Muscle of leg (tissue), 3 donors: ENCODE measurements at regions not wholly inside any gene's neighbourhood (a gene's known extent, or its start where the extent isn't known, plus 50 kb on each side); places are given as distances from the start of the nearest gene placed in this dataset.

ENCODE experiments used
- DNase-seq: peaks from one replicate; pipeline ENCODE4 v3.0.0; 2013
- H3K27ac ChIP-seq: one replicate; pipeline ENCODE4 v1.5.1; 2013; ENCODE audit warnings: mild to moderate bottlenecking, low read length, control low read depth
- H3K27me3 ChIP-seq: one replicate; pipeline ENCODE4 v1.6.1; 2013; ENCODE audit warnings: low read length; ENCODE audit not compliant: control insufficient read depth, insufficient read depth
- H3K36me3 ChIP-seq: one replicate; pipeline ENCODE4 v1.6.1; 2013; ENCODE audit warnings: low read length; ENCODE audit not compliant: control insufficient read depth, insufficient read depth
- H3K4me1 ChIP-seq: one replicate; pipeline ENCODE4 v1.6.1; 2013; ENCODE audit warnings: low read length; ENCODE audit not compliant: control insufficient read depth, insufficient read depth
- H3K4me3 ChIP-seq: one replicate; pipeline ENCODE4 v1.5.1; 2013; ENCODE audit warnings: low read length, control low read depth
- H3K9me3 ChIP-seq: replicated peaks from 2 replicates; pipeline ENCODE4 v1.6.1; 2013; ENCODE audit warnings: low read depth, low read length; ENCODE audit not compliant: control insufficient read depth
- whole genome bisulfite sequencing: methylation state at CpG from one replicate; pipeline ENCODE4 v1.1.5; 2013; ENCODE audit warnings: missing lambda C conversion rate; ENCODE audit not compliant: insufficient coverage; 5-methylcytosine and 5-hydroxymethylcytosine counted together

GRCh38 chr13:72112216-72112615 is 245.2 kb upstream of the DACH1 start:
- no peaks in the 10 kb centered on the region for H3K36me3 ChIP-seq
- H3K9me3 ChIP-seq, result no peaks in the 10 kb centered on the region
- no peak for DNase-seq
- H3K4me3 ChIP-seq, result no peak overlapping the region
- 80% methylated on average over 1 of the region's 2 CpGs for WGBS
- H3K27me3 ChIP-seq, result no peaks in the 10 kb centered on the region
- H3K4me1 ChIP-seq, result no peaks in the 10 kb centered on the region
- no peak overlapping the region for H3K27ac ChIP-seq

- WGBS, result no CpG with 5 or more reads among the region's 4 CpGs
- Histone ChIP-seq H3K27ac (no peak overlapping the region), H3K36me3 (no peaks in the 10 kb centered on the region), H3K4me3 (no peak overlapping the region), H3K9me3 (no peaks in the 10 kb centered on the region), H3K4me1 (no peaks in the 10 kb centered on the region), H3K27me3 (no peaks in the 10 kb centered on the region)
- DNase-seq, result no peak
Measured at GRCh38 chr13:72109863-72110262, 242.9 kb upstream of the DACH1 start.

- no peak for DNase-seq
- Histone ChIP-seq H3K4me1 (no peaks in the 10 kb centered on the region), H3K4me3 (no peak overlapping the region), H3K9me3 (no peaks in the 10 kb centered on the region), H3K36me3 (no peaks in the 10 kb centered on the region), H3K27ac (no peak overlapping the region), H3K27me3 (no peaks in the 10 kb centered on the region)
- WGBS, result 80% methylated on average over 1 of the region's 1 CpG
Measured at GRCh38 chr13:72104656-72105180, 237.7 kb upstream of the DACH1 start.

GRCh38 chr13:72101768-72102400 is 234.9 kb upstream of the DACH1 start:
- 94% methylated on average over 2 of the region's 3 CpGs for WGBS
- H3K9me3 ChIP-seq, result no peaks in the 10 kb centered on the region
- no peaks in the 10 kb centered on the region for H3K4me1 ChIP-seq

GRCh38 chr13:72100339-72100738 is 233.3 kb upstream of the DACH1 start:
- Histone ChIP-seq H3K4me1 (no peaks in the 10 kb centered on the region), H3K27ac (no peak overlapping the region), H3K4me3 (no peak overlapping the region), H3K27me3 (no peaks in the 10 kb centered on the region), H3K36me3 (no peaks in the 10 kb centered on the region), H3K9me3 (no peaks in the 10 kb centered on the region)
- WGBS, result no CpG with 5 or more reads among the region's 2 CpGs
- DNase-seq, result no peak

More at GRCh38 chr13:72101768-72102400, 234.9 kb upstream of the DACH1 start:
- Histone ChIP-seq H3K27ac (no peak overlapping the region), H3K27me3 (no peaks in the 10 kb centered on the region), H3K4me3 (no peak overlapping the region), H3K36me3 (no peaks in the 10 kb centered on the region)
- DNase-seq, result no peak

- Histone ChIP-seq H3K4me3 (no peak overlapping the region), H3K4me1 (no peaks in the 10 kb centered on the region), H3K9me3 (no peaks in the 10 kb centered on the region), H3K27ac (no peak overlapping the region), H3K27me3 (no peaks in the 10 kb centered on the region), H3K36me3 (no peaks in the 10 kb centered on the region)
- DNase-seq, result no peak
Measured at GRCh38 chr13:72097568-72097967, 230.6 kb upstream of the DACH1 start.

GRCh38 chr13:72093262-72093661 is 226.3 kb upstream of the DACH1 start:
- Histone ChIP-seq H3K4me3 (no peak overlapping the region), H3K4me1 (no peaks in the 10 kb centered on the region), H3K27ac (no peak overlapping the region), H3K27me3 (no peaks in the 10 kb centered on the region), H3K9me3 (no peaks in the 10 kb centered on the region), H3K36me3 (no peaks in the 10 kb centered on the region)
- WGBS, result no CpG with 5 or more reads among the region's 2 CpGs
- DNase-seq, result no peak

GRCh38 chr13:72074663-72075062 is 207.7 kb upstream of the DACH1 start:
- peak; percentile 13 for DNase-seq
- H3K36me3 ChIP-seq, result no peaks in the 10 kb centered on the region
- H3K4me1 ChIP-seq, result no peaks in the 10 kb centered on the region
- WGBS, result no CpG with 5 or more reads among the region's 3 CpGs
- no peak overlapping the region for H3K27ac ChIP-seq
- no peak overlapping the region for H3K4me3 ChIP-seq
- H3K27me3 ChIP-seq, result no peaks in the 10 kb centered on the region
- no peaks in the 10 kb centered on the region for H3K9me3 ChIP-seq

GRCh38 chr13:72072261-72072660 is 205.3 kb upstream of the DACH1 start:
- no peak overlapping the region for H3K27ac ChIP-seq
- no peaks in the 10 kb centered on the region for H3K9me3 ChIP-seq
- H3K27me3 ChIP-seq, result no peaks in the 10 kb centered on the region
- DNase-seq, result no peak
- WGBS, result no CpG with 5 or more reads among the region's 2 CpGs
- no peak overlapping the region for H3K4me3 ChIP-seq
- no peaks in the 10 kb centered on the region for H3K36me3 ChIP-seq
- H3K4me1 ChIP-seq, result no peaks in the 10 kb centered on the region

GRCh38 chr13:72071713-72072112 is 204.7 kb upstream of the DACH1 start:
- H3K27me3 ChIP-seq, result no peaks in the 10 kb centered on the region
- no CpG with 5 or more reads among the region's 4 CpGs for WGBS
- no peak for DNase-seq
- no peaks in the 10 kb centered on the region for H3K4me1 ChIP-seq
- H3K9me3 ChIP-seq, result no peaks in the 10 kb centered on the region
- H3K27ac ChIP-seq, result no peak overlapping the region
- no peak overlapping the region for H3K4me3 ChIP-seq
- H3K36me3 ChIP-seq, result no peaks in the 10 kb centered on the region

- H3K27me3 ChIP-seq, result no peaks in the 10 kb centered on the region
- H3K9me3 ChIP-seq, result peaks cover 4% of the 10 kb centered on the region
- no peak overlapping the region for H3K27ac ChIP-seq
- no peak overlapping the region for H3K4me3 ChIP-seq
- H3K36me3 ChIP-seq, result no peaks in the 10 kb centered on the region
- no peak for DNase-seq
- no peaks in the 10 kb centered on the region for H3K4me1 ChIP-seq
- 81% methylated on average over 5 of the region's 7 CpGs for whole genome bisulfite sequencing
Measured at GRCh38 chr13:72062566-72062965, 195.6 kb upstream of the DACH1 start.
